ENCODE measurements at regions not wholly inside any gene's neighbourhood (a gene's known extent, or its start where the extent isn't known, plus 50 kb on each side); places are given as distances from the start of the nearest gene placed in this dataset.

- Histone ChIP-seq H3K4me2 (replicated peaks; ENCODE audit: extremely low read depth, low read length, poor library complexity, severe bottlenecking) (no peak overlapping the region), H3K4me3 (replicated peaks in 1 of 3; ENCODE audit: low read depth in 2 of 3, low read length in 3 of 3) (no peak overlapping the region), H3K9me3 (replicated peaks in 1 of 2; ENCODE audit: control insufficient read depth in 1 of 2, insufficient read depth in 1 of 2, low read length in 2 of 2) (peaks cover 6 to 13% of the 10 kb centered on the region in 2 donors), H3K36me3 (replicated peaks in 1 of 2; ENCODE audit: control insufficient read depth in 1 of 2, insufficient read depth in 2 of 2, low read length in 2 of 2) (no peaks in the 10 kb centered on the region), H2AFZ (ENCODE audit: insufficient read depth, low read depth, low read length, poor library complexity, severe bottlenecking) (no peak overlapping the region), H3K4me1 (ENCODE audit: control insufficient read depth in 1 of 2, insufficient read depth in 2 of 2, low read length in 2 of 2) (no peaks in the 10 kb centered on the region), H3K27me3 (ENCODE audit: control insufficient read depth in 2 of 2, insufficient read depth in 2 of 2, low read length in 2 of 2) (no peaks in the 10 kb centered on the region), H3K9ac (ENCODE audit: insufficient read depth, low read length, poor library complexity, severe bottlenecking) (no peak overlapping the region), H3K79me2 (ENCODE audit: insufficient read depth, low read length) (no peaks in the 10 kb centered on the region), H3K27ac (ENCODE audit: low read depth in 1 of 2, low read length in 2 of 2) (no peak overlapping the region), H4K20me1 (ENCODE audit: insufficient read depth, low read length) (no peaks in the 10 kb centered on the region)
- Mint-ChIP-seq H3K4me1 (no peaks in the 10 kb centered on the region), H3K27ac (no peak overlapping the region), H3K27me3 (ENCODE audit: low read depth in 3 of 3) (no peaks in the 10 kb centered on the region), H3K4me3 (no peak overlapping the region), H3K36me3 (no peaks in the 10 kb centered on the region), H3K9me3 (peaks cover 0 to 11% (median 8%) of the 10 kb centered on the region in 7 donors)
- DNase-seq = no peak
- TF ChIP-seq CTCF (IDR thresholded peaks at IDR 0.05) = no peak
- intact Hi-C loops (cut with micrococcal nuclease) = no loop called here
- no CpG with 5 or more reads among the region's 3 CpGs for WGBS (ENCODE audit: insufficient coverage)
Measured at GRCh38 chr4:103482471-103482870, 237.3 kb downstream of the TACR3 start.

GRCh38 chr4:103478734-103479133, 241.1 kb downstream of the TACR3 start:
- H3K9ac ChIP-seq (ENCODE audit: insufficient read depth, low read length, poor library complexity, severe bottlenecking) = no peak overlapping the region
- peaks cover 0 to 6% (median 2%) of the 10 kb centered on the region in 7 donors for H3K9me3 Mint-ChIP-seq
- no peak overlapping the region for H3K27ac ChIP-seq (ENCODE audit: low read depth in 1 of 2, low read length in 2 of 2)
- no peak overlapping the region for H3K4me2 ChIP-seq (replicated peaks; ENCODE audit: extremely low read depth, low read length, poor library complexity, severe bottlenecking)
- H3K79me2 ChIP-seq (ENCODE audit: insufficient read depth, low read length) = no peaks in the 10 kb centered on the region
- H3K4me3 Mint-ChIP-seq = no peak overlapping the region
- no peak overlapping the region for H2AFZ ChIP-seq (ENCODE audit: insufficient read depth, low read depth, low read length, poor library complexity, severe bottlenecking)
- H3K4me1 ChIP-seq (ENCODE audit: control insufficient read depth in 1 of 2, insufficient read depth in 2 of 2, low read length in 2 of 2) = no peaks in the 10 kb centered on the region
- no peaks in the 10 kb centered on the region for H3K27me3 ChIP-seq (ENCODE audit: control insufficient read depth in 2 of 2, insufficient read depth in 2 of 2, low read length in 2 of 2)
- intact Hi-C loops (cut with micrococcal nuclease) = no loop called here
- no peaks in the 10 kb centered on the region for H3K9me3 ChIP-seq (replicated peaks in 1 of 2; ENCODE audit: control insufficient read depth in 1 of 2, insufficient read depth in 1 of 2, low read length in 2 of 2)
- no CpG with 5 or more reads among the region's 1 CpG for WGBS (ENCODE audit: insufficient coverage)
- no peaks in the 10 kb centered on the region for H3K36me3 Mint-ChIP-seq
- peaks cover 0 to 2% (median 0%) of the 10 kb centered on the region in 3 donors for H3K27me3 Mint-ChIP-seq (ENCODE audit: low read depth in 3 of 3)
- H3K36me3 ChIP-seq (replicated peaks in 1 of 2; ENCODE audit: control insufficient read depth in 1 of 2, insufficient read depth in 2 of 2, low read length in 2 of 2) = no peaks in the 10 kb centered on the region
- H3K4me1 Mint-ChIP-seq = no peaks in the 10 kb centered on the region
- no peak for DNase-seq
- no peaks in the 10 kb centered on the region for H4K20me1 ChIP-seq (ENCODE audit: insufficient read depth, low read length)
- no peak for TF ChIP-seq CTCF (IDR thresholded peaks at IDR 0.05)
- H3K4me3 ChIP-seq (replicated peaks in 1 of 3; ENCODE audit: low read depth in 2 of 3, low read length in 3 of 3) = no peak overlapping the region
- H3K27ac Mint-ChIP-seq = no peak overlapping the region
